ENCODE measurements at regions not wholly inside any gene's neighbourhood (a gene's known extent, or its start where the extent isn't known, plus 50 kb on each side); places are given as distances from the start of the nearest gene placed in this dataset.

DNA sequence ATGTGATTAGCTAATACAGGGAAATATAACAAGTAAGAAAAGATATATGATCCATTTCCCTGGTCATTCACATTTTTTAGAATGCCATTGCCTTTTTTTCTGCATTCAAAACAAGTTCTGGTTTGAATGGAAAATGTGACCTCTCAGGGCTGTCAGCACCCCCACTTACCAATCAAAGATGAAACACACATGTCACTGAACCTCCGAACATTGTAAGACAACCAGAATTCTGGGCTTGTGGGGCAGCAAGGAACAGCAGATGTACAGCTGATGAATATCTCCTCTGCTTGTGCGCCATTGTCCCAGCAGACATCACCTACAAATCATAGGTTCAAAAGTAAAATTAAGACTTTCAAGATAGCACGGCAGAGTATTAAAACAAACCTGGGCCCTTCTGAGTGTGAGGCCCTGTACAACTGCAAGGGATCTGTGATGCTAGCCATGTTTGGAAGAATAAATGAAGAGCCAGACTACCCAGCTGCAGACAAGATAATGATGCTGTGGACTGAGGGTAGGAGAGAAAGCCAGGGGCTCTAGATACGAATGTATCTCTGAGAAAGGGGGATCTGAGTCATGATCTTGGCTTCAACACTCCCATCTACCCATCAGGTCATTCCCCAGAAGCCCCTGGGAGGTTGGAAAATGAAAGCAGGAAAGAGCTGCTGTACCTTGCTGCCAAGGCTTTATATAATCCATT lies 108.7 kb upstream of the SERTAD2 start:
- 79 to 82% methylated on average over 4 of the region's 4 CpGs for WGBS, 2 donors

DNA sequence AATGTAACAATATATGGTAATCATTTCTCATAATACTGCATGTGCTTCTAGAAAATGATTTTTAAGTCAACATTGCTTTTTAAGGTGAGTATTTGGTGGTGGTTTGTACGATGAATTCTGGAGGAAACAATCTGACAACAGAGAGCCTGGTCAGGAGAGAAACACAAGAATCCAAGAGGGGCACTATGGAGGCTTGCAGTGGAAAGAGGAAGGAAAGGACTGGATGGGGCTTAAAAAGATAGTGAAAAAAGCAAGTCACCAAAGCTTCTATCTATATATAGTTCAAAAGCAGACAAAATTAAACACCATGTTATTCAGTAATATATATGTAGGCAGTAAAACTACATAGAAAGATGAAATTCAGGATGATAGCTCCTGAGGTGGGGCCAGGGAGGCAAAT lies 109.4 kb upstream of the SERTAD2 start:
- DNase-seq (ENCODE audit: low spot score in 2 of 2): no peak
- no peaks in the 10 kb centered on the region for H3K9me3 ChIP-seq
- peak overlapping the region in 1 of 4 donors; percentile 4 for H3K27ac ChIP-seq
- no peak for TF ChIP-seq EP300 (IDR thresholded peaks at IDR 0.05)
- no peak for TF ChIP-seq POLR2A (IDR thresholded peaks at IDR 0.05)
- TF ChIP-seq, protein P1, sequence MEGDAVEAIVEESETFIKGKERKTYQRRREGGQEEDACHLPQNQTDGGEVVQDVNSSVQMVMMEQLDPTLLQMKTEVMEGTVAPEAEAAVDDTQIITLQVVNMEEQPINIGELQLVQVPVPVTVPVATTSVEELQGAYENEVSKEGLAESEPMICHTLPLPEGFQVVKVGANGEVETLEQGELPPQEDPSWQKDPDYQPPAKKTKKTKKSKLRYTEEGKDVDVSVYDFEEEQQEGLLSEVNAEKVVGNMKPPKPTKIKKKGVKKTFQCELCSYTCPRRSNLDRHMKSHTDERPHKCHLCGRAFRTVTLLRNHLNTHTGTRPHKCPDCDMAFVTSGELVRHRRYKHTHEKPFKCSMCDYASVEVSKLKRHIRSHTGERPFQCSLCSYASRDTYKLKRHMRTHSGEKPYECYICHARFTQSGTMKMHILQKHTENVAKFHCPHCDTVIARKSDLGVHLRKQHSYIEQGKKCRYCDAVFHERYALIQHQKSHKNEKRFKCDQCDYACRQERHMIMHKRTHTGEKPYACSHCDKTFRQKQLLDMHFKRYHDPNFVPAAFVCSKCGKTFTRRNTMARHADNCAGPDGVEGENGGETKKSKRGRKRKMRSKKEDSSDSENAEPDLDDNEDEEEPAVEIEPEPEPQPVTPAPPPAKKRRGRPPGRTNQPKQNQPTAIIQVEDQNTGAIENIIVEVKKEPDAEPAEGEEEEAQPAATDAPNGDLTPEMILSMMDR (IDR thresholded peaks at IDR 0.05): no peak
- peaks cover 0 to 16% (median 3%) of the 10 kb centered on the region in 4 donors for H3K4me1 ChIP-seq
- WGBS, 2 donors: 72 to 73% methylated on average over 1 of the region's 1 CpG
- H3K4me3 ChIP-seq: no peak overlapping the region
- no peaks in the 10 kb centered on the region for H3K27me3 ChIP-seq
- no peaks in the 10 kb centered on the region for H3K36me3 ChIP-seq

More for the DNA sequence above, 108.7 kb upstream of the SERTAD2 start:
- H3K4me1 ChIP-seq: peaks cover 0 to 16% (median 3%) of the 10 kb centered on the region in 4 donors
- H3K27me3 ChIP-seq: no peaks in the 10 kb centered on the region
- no peak for DNase-seq (ENCODE audit: low spot score in 2 of 2)
- no peaks in the 10 kb centered on the region for H3K9me3 ChIP-seq
- TF ChIP-seq, protein P1 (IDR thresholded peaks at IDR 0.05): no peak
- TF ChIP-seq EP300 (IDR thresholded peaks at IDR 0.05) (no peak), POLR2A (IDR thresholded peaks at IDR 0.05) (no peak)
- no peaks in the 10 kb centered on the region for H3K36me3 ChIP-seq
- H3K27ac ChIP-seq: no peak overlapping the region
- no peak overlapping the region for H3K4me3 ChIP-seq

DNA sequence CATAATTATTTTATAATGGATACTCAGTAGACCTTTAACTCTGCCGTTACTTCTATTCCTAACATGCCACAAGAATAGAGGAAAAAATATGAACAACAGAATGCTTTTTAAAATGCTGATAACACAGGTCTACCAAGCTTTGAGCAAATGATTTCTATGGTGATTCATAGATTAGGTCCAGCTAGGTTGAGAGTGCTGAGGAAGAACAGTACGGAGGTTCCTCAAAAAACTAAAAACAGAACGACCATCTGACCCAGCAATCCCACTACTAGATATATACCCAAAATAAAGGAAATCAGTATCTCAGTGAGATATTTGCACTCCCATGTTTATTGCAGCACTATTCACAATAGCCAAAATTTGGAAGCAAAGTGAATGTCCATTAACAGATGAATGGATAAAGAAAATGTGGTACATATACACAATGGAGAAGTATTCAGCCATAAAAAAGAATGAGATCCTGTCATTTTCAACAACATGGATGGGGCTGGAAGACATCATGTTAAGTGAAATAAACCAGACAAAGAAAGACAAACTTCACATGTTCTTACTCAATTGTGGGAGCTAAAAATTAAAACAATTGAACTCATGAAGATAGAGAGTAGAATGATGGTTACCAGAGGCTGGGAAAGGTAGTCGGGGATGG lies 111.6 kb upstream of the SERTAD2 start:
- Histone ChIP-seq H3K4me3 (no peak overlapping the region), H3K27me3 (no peaks in the 10 kb centered on the region), H3K9me3 (no peaks in the 10 kb centered on the region), H3K4me1 (peaks cover 0 to 23% (median 3%) of the 10 kb centered on the region in 4 donors), H3K27ac (peak overlapping the region in 1 of 4 donors; percentile 98), H3K36me3 (no peaks in the 10 kb centered on the region)
- 64 to 70% methylated on average over 4 of the region's 4 CpGs for WGBS, 2 donors
- no peak for DNase-seq (ENCODE audit: low spot score in 2 of 2)
- no peak for TF ChIP-seq POLR2A (IDR thresholded peaks at IDR 0.05)
- no peak for TF ChIP-seq EP300 (IDR thresholded peaks at IDR 0.05)
- TF ChIP-seq, protein P1 (IDR thresholded peaks at IDR 0.05): no peak

DNA sequence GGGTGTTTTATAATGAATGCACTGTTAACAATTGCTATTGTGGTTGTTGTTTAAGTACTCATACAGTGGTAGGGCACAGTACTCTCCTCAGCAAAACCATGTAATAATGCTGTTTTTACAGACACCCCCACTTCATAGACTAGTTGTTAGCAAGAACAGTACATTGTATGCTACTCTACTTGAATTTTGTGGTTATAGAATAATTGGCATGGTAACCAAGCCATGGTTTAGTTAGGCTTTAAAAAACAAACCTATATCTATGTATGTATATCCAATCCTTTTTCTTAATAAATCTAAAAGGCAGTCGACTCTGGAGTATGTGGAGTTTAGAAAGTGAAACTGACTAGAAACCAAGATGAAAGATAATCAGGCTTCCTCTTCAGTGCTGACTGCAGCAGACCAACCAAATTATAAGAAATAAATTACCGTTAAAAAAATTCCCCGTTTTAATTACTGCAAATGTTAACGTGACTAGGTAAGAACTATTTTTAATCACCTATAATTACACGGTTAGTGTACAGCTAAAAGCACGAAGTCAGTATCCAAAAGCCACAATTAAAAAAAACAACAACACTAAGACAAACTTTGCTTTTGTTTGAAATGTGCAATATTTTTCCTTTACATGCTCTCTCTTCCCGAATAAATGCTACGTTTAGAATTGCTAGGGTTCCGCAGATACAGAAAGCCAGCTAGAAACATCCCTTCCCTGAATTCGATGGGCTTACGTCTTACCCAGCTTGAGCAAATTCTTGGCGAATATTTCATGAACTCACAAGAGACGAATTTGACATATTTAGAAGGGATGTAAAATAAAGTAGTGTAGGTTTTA lies 113.3 kb upstream of the SERTAD2 start:
- H3K4me1 ChIP-seq: peaks cover 0 to 23% (median 3%) of the 10 kb centered on the region in 4 donors
- H3K4me3 ChIP-seq: peak overlapping the region; percentile 74 to 89 (median 84)
- H3K27me3 ChIP-seq: no peaks in the 10 kb centered on the region
- DNase-seq (ENCODE audit: low spot score in 2 of 2): no peak
- TF ChIP-seq POLR2A (IDR thresholded peaks at IDR 0.05): no peak
- no peak for TF ChIP-seq EP300 (IDR thresholded peaks at IDR 0.05)
- TF ChIP-seq, protein P1 (IDR thresholded peaks at IDR 0.05): no peak
- H3K9me3 ChIP-seq: no peaks in the 10 kb centered on the region
- H3K36me3 ChIP-seq: no peaks in the 10 kb centered on the region
- H3K27ac ChIP-seq: peak overlapping the region; percentile 97 to 99 (median 98)
- WGBS, 2 donors: 3 to 5% methylated on average over 13 of the region's 13 CpGs
